ENCODE measurements at regions not wholly inside any gene's neighbourhood (a gene's known extent, or its start where the extent isn't known, plus 50 kb on each side); places are given as distances from the start of the nearest gene placed in this dataset.

- no peak for DNase-seq
These were observed 302.4 kb upstream of the NR5A2 start for GRCh38 chr1:199725002-199725565.

DNA sequence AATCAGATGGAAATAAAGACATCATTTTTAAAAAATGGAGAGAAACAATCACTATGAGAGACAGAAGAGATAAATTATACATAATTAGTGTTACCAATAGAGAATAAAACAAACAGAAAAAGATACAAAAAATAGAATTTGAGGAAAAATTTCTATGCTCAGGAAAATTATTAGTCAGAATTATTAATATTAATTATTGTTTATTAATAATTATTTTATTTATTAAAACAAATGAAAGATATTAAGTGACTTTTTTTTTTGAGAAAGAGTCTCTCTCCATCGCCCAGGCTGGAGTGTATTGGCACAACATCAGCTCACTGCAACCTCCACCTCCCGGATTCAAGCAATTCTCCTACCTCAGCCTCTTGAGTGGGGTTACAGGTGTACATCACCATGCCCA is 299.8 kb upstream of the NR5A2 start:
- no peak for DNase-seq

DNA sequence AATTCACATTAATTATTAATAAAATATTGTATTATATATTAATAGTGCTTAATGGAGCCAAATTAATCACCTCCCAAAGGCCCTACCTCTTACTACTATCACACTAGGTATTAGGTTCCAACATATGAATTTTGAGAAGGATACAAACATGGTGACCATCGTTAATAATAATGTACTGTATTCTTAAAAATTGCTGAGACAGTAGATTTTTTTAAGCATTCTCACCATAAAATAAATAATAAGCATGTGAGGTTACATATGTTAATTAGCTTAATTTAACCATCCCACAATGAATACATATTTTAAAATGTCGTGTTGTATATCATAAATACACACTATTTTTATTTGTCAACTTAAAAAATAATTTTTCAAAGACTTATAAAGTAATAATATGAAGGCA is 299.2 kb upstream of the NR5A2 start:
- no peak for DNase-seq

- no peak for DNase-seq
These were observed 294.4 kb upstream of the NR5A2 start for GRCh38 chr1:199733125-199733524.

- DNase-seq = no peak
These were observed 293.3 kb upstream of the NR5A2 start for GRCh38 chr1:199734186-199734585.

- no peak for DNase-seq
These were observed 291.9 kb upstream of the NR5A2 start for GRCh38 chr1:199735660-199736059.

DNA sequence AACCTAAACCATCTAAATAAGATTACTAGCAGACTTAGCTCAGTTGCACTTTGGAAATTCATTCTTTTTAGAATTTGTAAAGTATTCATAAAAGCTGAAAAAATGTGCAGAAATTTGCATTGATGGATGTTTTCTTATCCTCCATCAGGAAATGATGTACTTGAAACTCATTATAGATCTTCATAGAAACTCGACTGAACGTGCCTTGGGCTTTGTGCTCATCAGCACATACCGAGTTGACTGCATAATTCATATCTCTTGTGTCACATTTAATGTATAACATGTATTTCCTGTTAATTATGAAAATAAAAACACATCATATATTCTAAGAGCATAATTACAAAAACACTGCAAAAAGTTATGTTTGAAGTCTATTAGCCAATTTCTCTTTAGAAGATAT is 290.9 kb upstream of the NR5A2 start:
- no peak for DNase-seq

DNA sequence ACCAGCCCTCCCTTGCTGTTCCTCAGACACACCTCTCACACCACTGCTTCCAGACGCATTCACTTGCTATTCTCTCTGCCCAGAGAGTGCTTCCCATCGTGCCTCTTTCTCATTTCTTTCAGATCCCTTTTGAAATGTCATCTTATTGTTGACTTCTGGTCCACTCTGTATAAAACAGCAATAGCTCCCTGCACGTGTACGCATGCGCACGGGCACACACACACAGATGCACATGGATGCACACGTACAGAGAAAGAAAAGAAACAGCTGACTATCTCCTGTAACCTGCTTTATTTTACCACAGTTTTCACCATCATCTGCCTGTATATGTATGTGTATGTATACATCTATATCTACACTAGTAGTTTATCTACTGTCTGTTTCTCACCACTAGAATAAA is 285.9 kb upstream of the NR5A2 start:
- no peak for DNase-seq

- no peak for DNase-seq
These were observed 285.0 kb upstream of the NR5A2 start for GRCh38 chr1:199742547-199742946.

DNA sequence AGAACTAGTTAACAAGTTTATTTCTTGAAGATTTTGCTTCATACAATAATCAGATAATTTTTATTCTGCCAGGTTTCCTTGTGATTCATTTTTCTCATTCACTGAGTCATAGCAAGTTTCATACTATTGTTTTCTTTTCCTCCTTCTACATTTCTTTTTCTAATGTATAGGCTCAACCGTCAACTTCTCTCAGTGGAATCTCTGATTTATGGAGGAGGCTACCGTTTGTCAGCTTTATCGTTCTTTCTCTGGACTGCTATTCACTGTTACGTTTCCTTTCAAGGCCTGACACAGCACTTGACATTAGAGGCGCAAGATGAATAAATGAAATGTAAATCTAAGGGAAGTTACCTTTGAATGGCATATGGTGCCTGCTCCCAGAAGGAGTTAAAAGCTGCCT is 284.3 kb upstream of the NR5A2 start:
- DNase-seq = no peak

DNA sequence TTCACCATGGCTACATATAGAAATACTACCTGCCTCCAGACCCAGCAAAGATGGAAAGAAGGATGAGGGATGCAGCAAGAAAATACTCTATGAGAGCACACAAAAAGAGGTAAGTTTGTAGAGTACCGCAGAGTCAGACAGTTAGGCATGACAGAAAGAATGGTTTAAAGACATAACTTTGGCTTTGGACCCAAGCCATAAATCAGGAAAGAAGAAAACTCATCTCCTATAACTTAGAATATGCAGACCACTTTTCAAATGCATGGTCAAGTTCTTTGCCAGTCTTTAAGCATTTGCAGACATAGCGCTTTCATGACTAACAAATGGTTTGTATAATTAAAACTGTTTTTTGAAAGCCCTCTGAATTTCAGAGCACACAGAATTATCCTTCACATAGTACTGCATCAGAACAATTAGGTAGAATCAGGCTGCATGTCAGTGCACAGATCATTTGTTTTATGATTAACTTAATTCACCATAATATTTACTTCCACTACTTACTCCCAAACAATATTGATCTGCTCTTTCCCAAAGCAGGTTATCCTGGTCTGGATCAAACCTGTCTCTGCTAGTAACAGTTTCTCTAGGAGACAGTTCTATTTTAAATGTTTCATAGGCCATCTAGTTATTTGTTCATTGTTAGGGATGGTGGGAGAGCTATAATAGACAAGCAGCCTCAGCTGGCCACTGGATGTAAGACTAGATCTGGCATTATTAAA is 280.7 kb upstream of the NR5A2 start:
- no peak for DNase-seq

- no peak for DNase-seq
These were observed 279.5 kb upstream of the NR5A2 start for GRCh38 chr1:199747984-199748383.

GRCh38 chr1:199751506-199751905 is 276.0 kb upstream of the NR5A2 start:
- DNase-seq = no peak

GRCh38 chr1:199751962-199752687 is 275.4 kb upstream of the NR5A2 start:
- no peak for DNase-seq

DNA sequence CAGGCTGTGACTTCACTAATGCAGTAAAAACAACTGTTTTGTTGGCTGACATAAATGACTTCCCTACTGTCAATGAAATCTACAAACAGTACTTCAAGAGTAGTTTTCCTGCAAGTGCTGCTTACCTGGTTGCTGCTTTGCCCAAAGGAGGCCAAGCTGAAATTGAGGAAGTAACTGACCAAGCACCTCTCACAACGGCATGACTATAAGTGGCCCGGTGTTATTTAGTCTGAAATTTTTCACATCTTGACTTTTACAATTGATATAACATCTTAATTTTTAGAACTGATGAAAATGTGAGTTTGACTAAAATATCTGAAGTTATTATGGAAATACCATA is 274.9 kb upstream of the NR5A2 start:
- DNase-seq = no peak

GRCh38 chr1:199753513-199753912 is 274.0 kb upstream of the NR5A2 start:
- no peak for DNase-seq

- DNase-seq = no peak
These were observed 271.4 kb upstream of the NR5A2 start for GRCh38 chr1:199756066-199756465.

DNA sequence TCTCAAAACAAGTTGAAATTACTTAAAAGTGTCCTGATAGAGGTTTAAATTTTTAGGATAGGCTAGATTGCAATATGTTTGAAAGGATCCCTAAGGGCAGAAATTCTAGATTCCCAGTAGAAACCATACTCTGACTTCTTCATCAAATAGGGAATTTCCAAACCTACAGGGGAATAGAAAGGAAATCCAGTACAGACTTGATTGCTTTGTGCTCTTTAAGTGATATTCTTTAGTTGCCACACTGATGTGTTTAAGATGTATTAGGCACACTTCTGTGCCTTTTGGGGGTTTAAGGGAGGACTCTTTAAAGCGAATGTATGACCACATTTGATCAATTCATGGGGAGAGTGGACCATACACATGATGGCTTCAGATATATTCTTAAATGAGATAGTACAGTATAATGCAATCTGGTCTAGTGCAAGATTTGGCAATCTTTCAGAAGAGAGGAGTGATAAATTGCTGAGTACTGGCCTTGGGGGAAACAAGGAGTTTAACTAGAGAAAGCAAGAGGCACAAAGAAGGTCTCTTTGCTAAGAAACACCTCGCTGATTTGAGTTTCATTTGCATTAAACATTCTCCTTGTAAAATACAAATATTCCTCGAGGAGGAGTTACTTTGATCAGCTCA is 268.8 kb upstream of the NR5A2 start:
- no peak for DNase-seq

DNA sequence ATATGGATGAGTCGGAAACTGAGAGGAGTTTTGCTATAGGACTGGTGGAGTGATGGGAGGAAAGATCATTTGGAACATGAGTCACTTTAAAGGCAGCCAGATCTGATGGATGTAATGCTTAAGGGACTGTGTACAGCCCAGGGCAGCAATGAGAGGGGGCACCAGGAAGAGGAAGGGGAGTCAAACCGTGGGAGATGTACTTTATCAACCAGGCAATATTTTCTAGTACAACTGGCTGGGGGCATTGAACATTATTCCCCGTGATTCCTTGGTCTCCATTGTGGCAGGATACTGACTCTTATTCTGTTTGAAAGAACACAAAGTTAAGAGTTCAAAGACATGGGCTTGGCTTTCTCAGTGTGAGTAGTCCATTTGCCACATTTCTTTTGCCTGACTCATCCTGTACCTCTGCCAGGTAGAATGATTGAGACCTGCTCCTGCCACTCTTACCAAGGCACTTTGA is 268.2 kb upstream of the NR5A2 start:
- DNase-seq = no peak

DNA sequence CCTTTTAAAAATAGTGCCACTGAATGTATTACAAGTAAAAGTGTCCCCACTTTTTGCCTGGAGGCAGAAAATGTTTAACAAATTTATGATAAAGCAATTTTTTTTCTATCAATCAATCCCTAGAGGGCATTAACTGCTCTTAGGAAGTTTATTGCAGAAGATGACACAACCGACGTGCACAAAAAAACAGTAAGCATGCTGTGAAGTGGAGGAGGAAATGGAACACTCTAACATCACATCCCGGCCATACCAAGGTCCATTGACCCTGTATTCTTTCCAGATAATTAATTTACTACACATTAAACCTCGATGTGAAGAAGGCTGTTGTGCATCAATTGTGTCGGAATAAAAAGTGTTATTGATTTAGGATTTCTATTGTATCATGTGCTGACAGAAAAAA is 264.9 kb upstream of the NR5A2 start:
- no peak for DNase-seq

- no peak for DNase-seq
These were observed 261.2 kb upstream of the NR5A2 start for GRCh38 chr1:199766218-199766792.

GRCh38 chr1:199767700-199768099 is 259.8 kb upstream of the NR5A2 start:
- DNase-seq = no peak

DNA sequence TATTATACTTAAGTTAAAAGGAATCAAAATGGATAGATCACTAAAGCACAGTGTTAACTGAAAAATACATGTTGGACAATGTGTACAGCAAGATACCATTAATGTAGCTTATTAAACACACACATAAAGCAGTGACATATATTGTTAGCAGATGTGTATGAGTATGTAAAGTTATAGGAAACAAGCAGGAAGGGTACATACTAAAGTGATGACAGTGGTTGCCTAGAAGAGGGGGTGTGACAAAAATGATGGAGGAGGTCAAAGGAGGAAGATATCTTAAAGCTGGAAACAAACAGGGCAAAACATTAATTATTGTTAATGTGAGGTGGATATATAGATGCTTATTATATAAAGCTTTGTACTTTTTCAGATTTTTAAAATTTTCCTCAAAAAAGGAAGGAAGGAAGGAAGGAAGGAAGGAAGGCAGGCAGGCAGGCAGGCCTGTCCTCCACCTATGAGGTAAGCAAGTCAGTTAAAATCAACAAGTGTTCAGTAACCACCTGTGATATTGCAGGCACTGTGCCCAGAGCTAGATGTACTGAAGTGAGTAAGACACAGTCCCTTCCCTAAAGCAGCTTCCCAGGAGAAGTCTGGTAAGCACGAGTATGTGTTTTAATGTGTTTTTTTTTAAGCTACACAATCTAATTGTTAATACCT is 252.9 kb upstream of the NR5A2 start:
- DNase-seq = no peak
